CD4-positive, alpha-beta T cell treated with Interleukin-12 subunit alpha and Interleukin-12 subunit beta, for 1 hour (primary cell): ENCODE measurements at regions not wholly inside any gene's neighbourhood (a gene's known extent, or its start where the extent isn't known, plus 50 kb on each side); places are given as distances from the start of the nearest gene placed in this dataset.

Experiments
- DNase-seq: peaks from one replicate; pipeline ENCODE4 v3.0.0-alpha.2; 2020

GRCh38 chr13:99634672-99635071 is 133.4 kb downstream of the TM9SF2 start:
- DNase-seq: no peak

- DNase-seq: no peak
Observed at GRCh38 chr13:99630269-99630898, 129.1 kb downstream of the TM9SF2 start.

DNA sequence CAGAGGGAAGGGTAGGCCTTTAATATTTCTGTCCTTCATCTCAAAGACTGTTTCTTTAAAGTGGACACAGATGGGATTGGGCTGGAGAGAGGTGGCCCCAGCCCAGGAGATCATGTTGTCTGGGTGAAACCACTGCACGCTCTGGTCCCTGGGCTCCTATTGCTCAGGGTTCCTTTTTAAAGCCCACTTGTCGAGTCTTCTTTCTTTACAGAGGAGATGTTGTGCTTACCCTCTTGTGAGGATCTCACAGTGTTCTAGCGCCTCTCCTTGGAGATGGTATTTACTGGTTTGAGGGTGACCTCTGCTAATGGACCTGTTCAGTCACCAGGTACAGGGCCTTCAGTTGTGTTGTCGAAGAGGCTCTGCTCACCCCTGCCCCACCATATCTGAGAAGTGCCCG is 128.4 kb downstream of the TM9SF2 start:
- DNase-seq: no peak

- no peak for DNase-seq
Observed at GRCh38 chr13:99628442-99628841, 127.2 kb downstream of the TM9SF2 start.

GRCh38 chr13:99626461-99627082 is 125.3 kb downstream of the TM9SF2 start:
- DNase-seq: no peak

- no peak for DNase-seq
Observed at GRCh38 chr13:99624936-99625540, 123.8 kb downstream of the TM9SF2 start.

- no peak for DNase-seq
Observed at GRCh38 chr13:99620806-99621205, 119.5 kb downstream of the TM9SF2 start.

DNA sequence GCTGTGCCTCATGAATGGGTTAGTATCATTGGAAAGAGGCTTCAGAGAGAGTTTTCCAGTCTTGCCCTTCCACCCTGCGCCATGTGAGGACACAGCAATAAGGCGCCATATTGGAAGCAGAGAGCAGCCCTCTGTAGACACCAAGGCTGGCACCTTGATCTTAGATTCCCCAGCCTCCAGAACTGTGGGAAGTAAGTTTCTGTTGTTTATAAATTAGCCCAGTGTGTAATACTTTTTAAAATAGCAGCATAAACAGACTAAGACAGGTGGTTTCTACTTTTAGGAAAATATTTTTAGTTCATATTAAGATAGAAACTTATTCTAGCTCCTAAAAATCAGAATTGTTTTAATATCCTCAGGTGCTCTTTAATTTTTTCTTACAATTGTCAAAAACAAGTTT is 117.9 kb downstream of the TM9SF2 start:
- DNase-seq: no peak

DNA sequence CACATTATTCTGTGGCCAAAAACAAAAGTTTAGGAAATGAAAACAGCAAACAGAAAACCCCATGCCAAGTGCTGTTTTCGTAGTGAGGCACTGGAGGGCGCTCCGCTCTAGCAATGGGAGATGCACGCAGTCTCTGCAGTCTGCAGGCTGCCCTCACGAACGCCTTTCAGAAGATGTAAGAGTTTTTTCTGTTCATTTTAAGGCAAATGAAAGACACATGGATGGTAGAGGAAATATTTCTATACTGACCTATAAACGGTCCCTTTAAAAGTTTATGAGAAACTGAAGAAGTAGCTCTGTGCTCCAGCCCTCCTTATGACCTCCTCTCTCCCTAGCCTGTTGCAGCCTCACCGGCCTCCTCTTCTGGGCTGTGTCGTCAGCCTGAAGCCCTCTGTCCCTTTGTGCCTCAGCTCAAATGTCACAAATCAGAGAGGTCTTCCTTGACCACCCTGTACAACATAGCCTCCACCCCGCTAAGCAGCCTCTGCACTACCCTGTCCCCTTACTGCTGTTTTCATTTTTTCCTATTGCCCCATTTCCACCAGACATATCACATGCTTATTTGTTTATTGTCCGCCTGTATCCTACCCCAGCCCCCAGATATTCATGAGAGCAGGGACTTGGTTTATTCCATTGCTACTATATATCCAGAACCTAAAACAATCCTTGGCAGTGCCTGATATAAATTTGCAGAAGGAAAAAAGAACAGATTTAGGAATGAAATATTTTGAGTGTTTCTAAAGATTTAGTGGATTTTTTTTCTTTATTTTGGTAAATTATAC is 116.4 kb downstream of the TM9SF2 start:
- peak; percentile 17 for DNase-seq

- DNase-seq: peak; percentile 49
Observed at GRCh38 chr13:99614465-99614885, 113.2 kb downstream of the TM9SF2 start.
